Glomerular visceral epithelial cell (primary cell): ENCODE measurements at regions not wholly inside any gene's neighbourhood (a gene's known extent, or its start where the extent isn't known, plus 50 kb on each side); places are given as distances from the start of the nearest gene placed in this dataset.

Source experiments
- DNase-seq: peaks from one replicate; pipeline ENCODE4 v3.0.0-alpha.2; 2016; ENCODE audit errors: extremely low spot score

DNA sequence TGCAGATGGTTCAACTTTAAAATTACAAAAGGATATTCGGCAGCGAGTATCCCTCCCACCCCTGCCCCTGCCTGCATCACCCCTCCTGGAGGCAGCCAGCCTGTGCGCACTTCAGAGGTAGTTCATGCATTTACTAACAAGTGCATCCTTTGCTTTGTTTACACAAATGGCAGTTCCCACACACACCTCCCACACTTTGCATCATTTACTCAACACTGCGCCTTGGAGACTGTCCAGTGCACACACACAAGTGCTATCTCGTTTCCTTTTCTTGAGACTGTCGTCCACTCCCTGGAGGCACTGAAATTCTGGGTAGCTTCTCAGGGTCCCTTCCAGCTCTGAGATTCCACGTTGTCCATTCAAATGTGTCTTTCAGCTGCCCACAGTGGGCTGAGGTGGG is 53.1 kb upstream of the VSX1 start:
- no peak for DNase-seq

DNA sequence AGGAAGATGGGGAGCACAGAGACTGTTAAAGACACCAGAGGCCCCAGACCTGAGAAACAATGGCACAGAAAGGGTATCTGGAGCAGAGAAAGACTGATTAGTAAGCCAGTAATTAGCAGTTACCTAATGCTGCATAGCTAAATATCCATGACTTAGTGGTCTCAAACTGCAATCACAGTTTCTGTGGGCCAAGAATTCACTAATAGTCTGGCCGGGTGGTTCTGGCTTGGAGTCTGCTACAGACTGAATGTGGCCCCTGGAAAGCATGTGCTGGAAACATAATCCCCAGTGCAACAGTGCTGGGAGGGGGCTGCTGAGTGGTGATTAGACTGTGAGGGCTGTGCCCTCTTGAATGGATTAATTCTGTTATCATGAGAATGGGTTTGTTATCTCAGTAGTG is 54.1 kb upstream of the VSX1 start:
- DNase-seq: no peak

DNA sequence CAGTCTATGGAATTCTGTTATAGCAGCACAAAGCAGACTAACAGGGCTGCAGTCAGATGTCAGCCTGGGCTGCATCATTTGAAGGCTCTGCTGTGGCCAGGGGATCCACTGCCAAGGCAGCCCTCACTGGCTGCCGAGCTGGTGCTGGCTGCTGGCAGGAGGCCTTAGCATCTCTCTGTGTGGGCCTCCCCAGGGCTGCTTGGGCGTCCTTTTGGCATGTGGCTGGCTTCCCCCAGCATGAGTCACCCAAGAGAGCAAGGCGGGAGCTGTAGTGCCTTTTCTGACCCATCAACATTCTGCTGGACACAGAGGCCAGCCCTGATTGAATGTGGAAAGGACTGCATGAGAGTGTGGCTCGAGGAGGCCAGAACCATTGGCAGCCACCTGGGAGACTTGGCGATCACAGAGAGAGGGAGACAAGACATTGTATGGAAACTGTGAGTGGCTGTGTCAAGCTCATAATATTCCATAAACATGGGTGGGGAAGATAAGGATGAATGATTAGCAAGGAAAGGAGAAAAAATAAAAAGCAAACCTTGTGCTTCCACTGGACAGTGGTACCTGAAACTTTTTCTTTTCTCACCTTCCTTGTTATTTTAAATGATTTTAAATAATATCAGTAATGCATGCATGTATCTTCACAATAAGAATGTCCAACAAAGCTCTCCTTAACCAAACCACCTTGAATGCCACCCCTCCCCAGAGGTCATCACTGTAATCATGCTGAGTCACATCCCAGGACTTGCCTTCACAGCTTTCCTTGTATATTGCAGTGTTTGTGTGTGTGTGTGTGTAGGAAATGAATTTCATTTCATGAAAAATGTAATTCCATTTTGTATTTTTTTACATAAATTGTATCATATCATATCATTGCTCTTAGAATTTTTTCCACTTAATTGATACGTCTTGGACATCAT is 55.0 kb upstream of the VSX1 start:
- peak; percentile 95 for DNase-seq

DNA sequence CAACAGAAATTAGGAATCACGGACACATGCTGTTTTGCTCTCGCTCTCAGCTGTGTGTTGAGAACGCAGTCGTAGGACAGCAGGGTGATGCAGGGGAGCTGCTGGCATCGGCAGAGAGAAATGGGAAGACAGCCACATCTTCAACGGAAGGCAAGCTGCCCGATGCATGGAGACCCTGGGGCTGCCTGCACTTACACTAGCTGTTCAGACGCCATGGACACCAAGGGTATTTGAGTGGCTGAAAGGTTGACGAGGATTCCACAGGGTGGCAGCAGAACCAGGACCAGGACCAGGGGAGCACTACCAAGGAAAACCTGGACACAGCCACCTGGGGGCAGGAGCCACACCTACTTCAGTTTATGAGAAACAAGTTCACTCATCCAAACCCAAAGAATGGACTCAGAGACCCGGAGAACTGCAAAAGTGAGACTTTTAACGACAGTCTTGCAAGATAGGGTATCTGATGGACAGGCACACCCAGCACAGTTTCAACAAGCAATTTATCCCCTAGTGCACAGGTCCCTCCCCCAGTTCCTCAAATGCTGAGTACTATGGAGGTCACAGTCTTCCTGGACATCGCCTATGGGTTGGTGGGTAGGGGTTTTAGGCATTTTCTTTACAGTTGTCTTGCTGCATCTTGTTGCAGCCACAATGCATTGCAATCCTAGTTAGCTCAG is 56.3 kb upstream of the ENTPD6 start:
- peak; percentile 7 for DNase-seq

DNA sequence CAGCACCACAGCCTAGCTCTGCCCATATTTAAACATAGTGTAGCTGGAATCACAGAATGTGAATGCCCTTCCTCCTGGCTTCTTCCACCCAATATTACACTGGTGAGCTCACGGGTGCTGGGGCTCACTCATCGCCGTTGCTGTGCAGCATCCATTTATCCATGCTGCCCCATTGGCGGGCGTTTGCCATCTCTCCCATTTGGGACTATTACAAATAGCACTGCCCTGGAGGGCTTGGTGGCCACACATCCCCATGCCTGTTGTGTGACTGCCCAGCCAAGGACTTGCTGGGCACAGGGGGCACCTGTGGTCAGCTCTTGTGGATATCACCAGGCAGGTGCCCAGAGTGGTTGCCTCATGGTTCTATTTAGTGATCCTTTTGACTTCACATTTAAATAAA is 54.5 kb upstream of the ENTPD6 start:
- no peak for DNase-seq

DNA sequence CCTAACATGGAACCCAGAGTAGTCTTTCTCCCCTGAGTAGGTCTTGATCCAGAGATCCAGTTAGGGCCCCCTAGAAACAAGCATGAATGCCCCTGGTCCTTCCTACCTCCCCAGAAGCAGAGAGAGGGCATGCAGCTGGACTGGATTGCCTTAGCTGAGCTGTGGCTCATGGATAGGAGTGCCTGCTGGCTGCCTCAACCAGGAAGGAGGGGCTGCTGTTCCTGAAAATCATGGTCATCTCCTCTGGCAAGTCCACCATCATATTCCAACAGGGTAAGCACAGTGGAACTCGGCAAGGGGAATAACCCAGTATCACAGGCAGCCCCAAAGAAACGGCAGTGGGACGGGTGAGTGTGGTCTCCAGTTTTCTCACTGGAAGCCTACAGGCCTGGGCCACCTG is 53.1 kb upstream of the ENTPD6 start:
- no peak for DNase-seq

DNA sequence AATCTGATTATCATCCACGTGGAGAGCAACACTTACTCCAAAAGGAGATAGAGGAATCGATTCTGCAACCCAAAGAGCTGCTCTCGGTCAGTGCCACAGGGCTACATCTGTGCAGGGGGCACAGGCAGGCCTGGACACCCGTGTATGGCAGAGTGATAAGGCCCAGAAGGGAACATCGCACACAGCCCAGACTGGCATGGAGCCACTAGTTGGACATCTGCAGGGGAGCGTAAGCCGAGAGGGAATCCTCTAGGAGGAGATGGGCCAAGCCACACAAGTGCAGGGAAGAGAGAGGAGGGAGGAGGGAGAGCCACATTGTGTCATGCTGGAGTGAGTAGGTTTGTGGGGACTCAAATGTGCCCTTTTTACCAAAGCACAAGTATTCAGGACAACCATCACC is 50.4 kb upstream of the ENTPD6 start:
- DNase-seq: no peak
